ENCODE measurements at regions not wholly inside any gene's neighbourhood (a gene's known extent, or its start where the extent isn't known, plus 50 kb on each side); places are given as distances from the start of the nearest gene placed in this dataset.
"Not testable (repeated sequence)": the region's sequence is repeated elsewhere in the genome, so short reads cannot be mapped to it uniquely, and the experiment has no call there.

DNA sequence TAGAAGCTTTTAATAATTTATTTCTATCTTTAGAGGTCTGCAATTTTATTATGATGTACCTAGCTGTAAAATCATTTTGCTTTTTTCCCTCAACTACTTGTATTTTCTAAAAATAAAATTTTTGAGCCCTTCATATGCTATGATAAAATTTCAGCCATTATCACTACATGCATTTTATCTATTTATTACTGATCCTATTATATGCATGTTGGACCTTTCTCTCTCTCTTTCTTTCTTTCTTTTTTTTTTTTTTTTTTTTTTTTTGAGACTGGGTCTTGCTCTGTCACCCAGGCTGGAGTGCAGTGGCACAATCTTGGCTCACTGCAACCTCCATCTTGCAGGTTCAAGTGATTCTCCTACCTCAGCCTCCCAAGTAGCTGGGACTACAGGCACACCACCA lies 440.1 kb upstream of the RORB start:
- H3K27ac Mint-ChIP-seq; ATAC-seq; H3K27me3 Mint-ChIP-seq; H3K4me3 Mint-ChIP-seq; H3K9me3 Mint-ChIP-seq (ENCODE audit: low read depth); H3K4me1 Mint-ChIP-seq; DNase-seq; H3K36me3 Mint-ChIP-seq: not testable (repeated sequence)
- CTCF ChIA-PET: interaction anchor here (0.7 kb wide), 1 partner anchor 65 kb away, joined by 4 read pairs; no protein-coding TSS in a partner anchor

DNA sequence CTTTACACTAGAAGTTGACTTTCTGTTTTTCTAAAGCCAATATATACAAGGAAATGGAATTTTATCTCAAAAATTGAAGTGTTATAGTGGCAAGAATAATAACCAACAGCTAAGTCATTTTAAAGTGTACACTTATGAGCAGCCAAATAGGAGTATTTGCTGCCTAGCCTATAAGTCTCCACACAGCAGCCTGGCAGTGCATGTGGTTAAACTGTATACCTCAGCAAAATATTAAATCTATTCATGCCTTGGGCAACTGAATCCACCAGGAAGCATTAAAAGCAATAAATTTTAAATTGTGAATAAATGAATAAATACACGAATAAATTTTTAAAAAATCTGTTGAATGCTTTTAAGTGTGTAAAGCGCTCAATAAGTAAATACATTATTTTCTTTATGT lies 432.4 kb upstream of the RORB start:
- ATAC-seq (no peak), DNase-seq (no peak)
- Mint-ChIP-seq H3K4me3 (no peak overlapping the region), H3K9me3 (ENCODE audit: low read depth) (peaks cover 4% of the 10 kb centered on the region), H3K27me3 (no peaks in the 10 kb centered on the region), H3K27ac (no peak overlapping the region), H3K36me3 (no peaks in the 10 kb centered on the region), H3K4me1 (no peaks in the 10 kb centered on the region)
- CTCF ChIA-PET: no interaction called here

DNA sequence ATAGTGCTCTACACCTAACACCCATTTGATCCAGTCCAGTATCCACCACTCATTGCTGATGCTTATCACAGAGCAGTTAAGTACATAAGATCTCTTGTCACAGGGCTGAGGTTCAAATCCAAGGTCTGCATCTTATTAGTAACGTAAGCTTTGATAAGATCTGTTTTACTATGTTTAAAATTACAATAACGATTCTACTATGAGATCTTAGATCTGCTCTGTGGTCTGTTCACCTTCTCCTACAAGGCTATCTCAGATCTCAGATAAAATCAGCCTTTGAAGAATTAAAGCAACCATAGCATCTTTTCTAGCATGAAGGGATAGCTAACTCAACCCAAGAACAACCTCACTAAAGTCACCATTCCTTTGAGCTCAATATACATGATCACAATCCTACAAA lies 431.0 kb upstream of the RORB start:
- Mint-ChIP-seq H3K27me3 (no peaks in the 10 kb centered on the region), H3K4me1 (no peaks in the 10 kb centered on the region), H3K9me3 (ENCODE audit: low read depth) (peaks cover 4% of the 10 kb centered on the region), H3K4me3 (no peak overlapping the region), H3K27ac (no peak overlapping the region), H3K36me3 (no peaks in the 10 kb centered on the region)
- CTCF ChIA-PET: no interaction called here
- DNase-seq (no peak), ATAC-seq (no peak)

- DNase-seq (no peak), ATAC-seq (no peak)
- peaks cover 3% of the 10 kb centered on the region for H3K9me3 Mint-ChIP-seq (ENCODE audit: low read depth)
- no peaks in the 10 kb centered on the region for H3K4me1 Mint-ChIP-seq
- CTCF ChIA-PET: no interaction called here
- no peaks in the 10 kb centered on the region for H3K36me3 Mint-ChIP-seq
- H3K4me3 Mint-ChIP-seq: no peak overlapping the region
- no peaks in the 10 kb centered on the region for H3K27me3 Mint-ChIP-seq
- H3K27ac Mint-ChIP-seq: no peak overlapping the region
Measured at GRCh38 chr9:74066605-74067004, 430.5 kb upstream of the RORB start.

GRCh38 chr9:74071502-74071901 lies 425.6 kb upstream of the RORB start:
- no peak overlapping the region for H3K4me3 Mint-ChIP-seq
- H3K4me1 Mint-ChIP-seq: no peaks in the 10 kb centered on the region
- H3K36me3 Mint-ChIP-seq: no peaks in the 10 kb centered on the region
- peaks cover 2% of the 10 kb centered on the region for H3K9me3 Mint-ChIP-seq (ENCODE audit: low read depth)
- CTCF ChIA-PET: no interaction called here
- no peak for ATAC-seq
- DNase-seq: no peak
- no peaks in the 10 kb centered on the region for H3K27me3 Mint-ChIP-seq
- no peak overlapping the region for H3K27ac Mint-ChIP-seq

DNA sequence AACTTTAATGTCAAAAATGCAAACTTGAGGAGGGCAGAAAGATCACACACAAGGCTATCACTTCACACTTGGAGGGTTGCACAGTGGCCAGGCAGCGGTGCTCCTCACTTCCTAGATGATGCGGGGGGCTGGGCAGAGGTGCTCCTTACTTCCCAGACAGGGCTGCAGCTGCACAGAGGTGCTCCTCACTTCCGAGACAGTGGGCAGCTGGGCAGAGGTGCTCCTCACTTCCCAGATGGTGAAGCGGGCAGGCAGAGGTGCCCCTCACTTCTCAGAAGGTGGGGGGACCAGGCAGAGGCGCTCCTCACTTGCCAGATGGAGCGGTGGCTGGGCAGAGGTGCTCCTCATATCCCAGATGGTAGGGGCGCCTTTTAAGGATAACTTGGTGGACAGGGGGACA lies 423.2 kb upstream of the RORB start:
- Mint-ChIP-seq H3K9me3 (ENCODE audit: low read depth) (peaks cover 2% of the 10 kb centered on the region), H3K36me3 (no peaks in the 10 kb centered on the region), H3K27ac (no peak overlapping the region), H3K27me3 (no peaks in the 10 kb centered on the region), H3K4me1 (no peaks in the 10 kb centered on the region), H3K4me3 (no peak overlapping the region)
- ATAC-seq (no peak), DNase-seq (no peak)
- CTCF ChIA-PET: no interaction called here

DNA sequence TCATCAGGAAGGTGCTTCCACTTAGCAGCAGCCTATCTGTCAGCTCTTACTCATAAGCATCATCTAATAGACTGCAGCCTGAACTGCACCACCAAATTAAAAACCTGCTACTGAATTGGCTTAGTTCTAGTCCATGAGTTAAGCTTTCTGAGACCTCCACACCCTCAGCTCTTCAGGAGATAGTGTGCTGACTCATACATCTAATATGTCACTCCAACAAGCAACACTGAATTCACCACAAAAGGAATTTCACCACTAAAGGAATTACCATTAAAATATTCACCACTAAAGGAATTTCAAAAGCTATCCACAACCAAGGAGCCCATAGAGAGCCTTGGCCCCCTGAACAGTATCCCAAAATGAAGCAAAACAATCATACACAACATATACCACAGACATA lies 418.5 kb upstream of the RORB start:
- H3K4me1 Mint-ChIP-seq: no peaks in the 10 kb centered on the region
- H3K36me3 Mint-ChIP-seq: no peaks in the 10 kb centered on the region
- no peaks in the 10 kb centered on the region for H3K9me3 Mint-ChIP-seq (ENCODE audit: low read depth)
- no peak for DNase-seq
- no peak for ATAC-seq
- H3K27me3 Mint-ChIP-seq: no peaks in the 10 kb centered on the region
- H3K4me3 Mint-ChIP-seq: no peak overlapping the region
- H3K27ac Mint-ChIP-seq: no peak overlapping the region
- CTCF ChIA-PET: no interaction called here

GRCh38 chr9:74080652-74081051 lies 416.5 kb upstream of the RORB start:
- DNase-seq; ATAC-seq; H3K9me3 Mint-ChIP-seq (ENCODE audit: low read depth); H3K36me3 Mint-ChIP-seq; H3K4me1 Mint-ChIP-seq; H3K27ac Mint-ChIP-seq; CTCF ChIA-PET; H3K27me3 Mint-ChIP-seq; H3K4me3 Mint-ChIP-seq: not testable (repeated sequence)

DNA sequence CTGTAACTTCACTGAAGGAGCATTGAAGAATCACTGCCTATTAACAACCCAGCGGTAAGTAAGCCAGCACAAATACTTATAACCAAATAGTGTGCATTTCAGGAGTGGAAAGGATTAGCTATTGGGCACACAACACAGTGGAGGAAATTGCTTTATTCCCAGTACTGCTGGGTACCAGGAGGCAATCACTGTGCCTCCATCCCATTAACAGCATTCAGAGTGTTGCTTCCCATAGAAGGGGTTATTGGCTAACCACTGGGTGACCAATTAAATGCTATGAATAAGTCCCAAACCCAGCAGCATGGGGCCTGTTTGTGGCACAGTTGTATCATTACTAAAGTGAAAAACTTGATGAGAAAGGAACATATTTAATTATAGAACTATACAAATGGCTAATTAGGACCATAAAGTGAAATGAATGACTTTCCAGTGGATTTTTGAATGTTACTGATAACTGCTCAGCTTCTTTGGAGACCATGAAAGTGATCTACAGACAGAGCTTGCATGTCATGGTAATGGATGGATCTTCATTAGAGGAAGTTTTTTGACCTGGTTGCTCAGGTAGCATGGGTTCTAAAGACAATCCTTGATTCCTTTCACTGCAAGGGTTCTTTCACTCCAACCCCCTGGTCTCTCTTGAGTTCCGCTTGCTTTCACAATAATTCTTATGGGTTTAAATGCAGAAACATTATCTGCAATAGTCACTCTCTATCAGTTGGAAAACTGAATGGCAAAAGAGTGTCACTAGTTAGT lies 413.3 kb upstream of the RORB start:
- DNase-seq (no peak), ATAC-seq (no peak)
- Mint-ChIP-seq H3K9me3 (ENCODE audit: low read depth) (no peaks in the 10 kb centered on the region), H3K4me3 (no peak overlapping the region), H3K4me1 (no peaks in the 10 kb centered on the region), H3K36me3 (no peaks in the 10 kb centered on the region), H3K27ac (no peak overlapping the region), H3K27me3 (no peaks in the 10 kb centered on the region)
- CTCF ChIA-PET: no interaction called here

DNA sequence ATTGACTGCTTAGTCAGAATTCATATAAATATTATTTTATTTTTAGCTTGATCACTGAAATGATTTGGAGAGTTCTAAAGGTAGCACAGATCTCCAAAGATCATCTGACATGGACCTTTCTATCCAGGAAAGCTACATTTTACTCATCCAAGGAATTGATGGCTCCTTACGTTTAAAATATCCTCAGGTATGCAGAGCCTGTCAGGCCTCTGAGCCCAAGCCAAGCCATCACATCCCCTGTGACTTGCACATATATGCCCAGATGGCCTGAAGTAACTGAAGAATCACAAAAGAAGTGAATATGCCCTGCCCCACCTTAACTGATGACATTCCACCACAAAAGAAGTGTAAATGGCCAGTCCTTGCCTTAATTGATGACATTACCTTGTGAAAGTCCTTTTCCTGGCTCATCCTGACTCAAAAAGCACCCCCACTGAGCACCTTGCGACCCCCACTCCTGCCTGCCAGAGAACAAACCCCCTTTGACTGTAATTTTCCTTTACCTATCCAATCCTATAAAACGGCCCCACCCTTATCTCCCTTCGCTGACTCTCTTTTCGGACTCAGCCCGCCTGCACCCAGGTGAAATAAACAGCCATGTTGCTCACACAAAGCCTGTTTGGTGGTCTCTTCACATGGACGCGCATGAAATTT lies 411.6 kb upstream of the RORB start:
- H3K4me3 Mint-ChIP-seq; ATAC-seq; H3K9me3 Mint-ChIP-seq (ENCODE audit: low read depth); DNase-seq; CTCF ChIA-PET; H3K27me3 Mint-ChIP-seq; H3K4me1 Mint-ChIP-seq; H3K27ac Mint-ChIP-seq; H3K36me3 Mint-ChIP-seq: not testable (repeated sequence)

DNA sequence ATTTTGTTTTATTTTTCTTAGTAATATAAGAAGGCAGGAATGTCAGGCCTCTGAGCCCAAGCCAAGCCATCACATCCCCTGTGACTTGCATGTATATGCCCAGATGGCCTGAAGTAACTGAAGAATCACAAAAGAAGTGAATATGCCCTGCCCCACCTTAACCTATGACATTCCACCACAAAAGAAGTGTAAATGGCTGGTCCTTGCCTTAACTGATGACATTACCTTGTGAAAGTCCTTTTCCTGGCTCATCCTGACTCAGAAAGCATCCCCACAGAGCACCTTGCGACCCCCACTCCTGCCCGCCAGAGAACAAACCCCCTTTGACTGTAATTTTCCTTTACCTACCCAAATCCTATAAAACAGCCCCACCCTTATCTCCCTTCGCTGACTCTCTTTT lies 406.2 kb upstream of the RORB start:
- ATAC-seq; H3K36me3 Mint-ChIP-seq; H3K4me3 Mint-ChIP-seq; H3K4me1 Mint-ChIP-seq; CTCF ChIA-PET; DNase-seq; H3K9me3 Mint-ChIP-seq (ENCODE audit: low read depth); H3K27me3 Mint-ChIP-seq; H3K27ac Mint-ChIP-seq: not testable (repeated sequence)

GRCh38 chr9:74092491-74092834 lies 404.7 kb upstream of the RORB start:
- Mint-ChIP-seq H3K36me3 (no peaks in the 10 kb centered on the region), H3K4me3 (no peak overlapping the region), H3K9me3 (ENCODE audit: low read depth) (peaks cover 6% of the 10 kb centered on the region), H3K27ac (no peak overlapping the region), H3K4me1 (no peaks in the 10 kb centered on the region), H3K27me3 (no peaks in the 10 kb centered on the region)
- no peak for ATAC-seq
- CTCF ChIA-PET: no interaction called here
- DNase-seq: no peak

DNA sequence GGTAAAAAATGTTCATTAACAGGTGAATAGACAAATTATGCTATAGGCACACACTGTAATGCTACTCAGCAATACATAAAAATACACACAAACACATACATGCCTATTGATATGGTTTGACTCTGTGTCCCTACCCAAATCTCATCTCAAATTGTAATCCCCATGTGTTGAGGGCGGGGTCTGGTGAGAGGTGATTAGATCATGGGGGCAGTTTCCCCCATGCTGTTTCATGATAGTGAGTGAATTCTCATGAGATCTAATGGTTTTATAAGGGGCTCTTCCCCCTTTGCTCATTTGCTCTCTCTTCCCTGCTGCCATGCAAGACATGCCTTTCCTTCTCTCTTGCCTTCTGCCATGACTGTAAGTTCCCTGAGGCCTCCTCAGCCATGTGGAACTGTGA lies 403.1 kb upstream of the RORB start:
- H3K4me1 Mint-ChIP-seq; ATAC-seq; DNase-seq; H3K27me3 Mint-ChIP-seq; H3K36me3 Mint-ChIP-seq; H3K9me3 Mint-ChIP-seq (ENCODE audit: low read depth); H3K4me3 Mint-ChIP-seq; H3K27ac Mint-ChIP-seq; CTCF ChIA-PET: not testable (repeated sequence)

- H3K4me3 Mint-ChIP-seq: no peak overlapping the region
- CTCF ChIA-PET: no interaction called here
- no peaks in the 10 kb centered on the region for H3K4me1 Mint-ChIP-seq
- H3K27ac Mint-ChIP-seq: no peak overlapping the region
- no peak for DNase-seq
- no peaks in the 10 kb centered on the region for H3K36me3 Mint-ChIP-seq
- peaks cover 6% of the 10 kb centered on the region for H3K9me3 Mint-ChIP-seq (ENCODE audit: low read depth)
- H3K27me3 Mint-ChIP-seq: no peaks in the 10 kb centered on the region
- ATAC-seq: no peak
Measured at GRCh38 chr9:74094766-74095165, 402.4 kb upstream of the RORB start.

GRCh38 chr9:74095925-74096324 lies 401.2 kb upstream of the RORB start:
- no peak for ATAC-seq
- Mint-ChIP-seq H3K27me3 (no peaks in the 10 kb centered on the region), H3K4me1 (no peaks in the 10 kb centered on the region), H3K9me3 (ENCODE audit: low read depth) (peaks cover 1% of the 10 kb centered on the region), H3K4me3 (no peak overlapping the region), H3K27ac (no peak overlapping the region), H3K36me3 (no peaks in the 10 kb centered on the region)
- DNase-seq: no peak
- CTCF ChIA-PET: no interaction called here
